Activated naive CD4-positive, alpha-beta T cell treated with anti-CD3 and anti-CD28 coated beads, Interleukin-2, amount 50 U/mL, for 24 hours (primary cell): ENCODE measurements at regions not wholly inside any gene's neighbourhood (a gene's known extent, or its start where the extent isn't known, plus 50 kb on each side); places are given as distances from the start of the nearest gene placed in this dataset.
"Not testable (repeated sequence)": the region's sequence is repeated elsewhere in the genome, so short reads cannot be mapped to it uniquely, and the experiment has no call there.

Experiments used
- H3K27ac Mint-ChIP-seq: one replicate; pipeline ENCODE4 v1.8.0; 2021; ENCODE audit warnings: mild to moderate bottlenecking, mixed read lengths
- H3K27me3 Mint-ChIP-seq: one replicate; pipeline ENCODE4 v1.8.0; 2021; ENCODE audit warnings: mixed read lengths
- H3K36me3 Mint-ChIP-seq: one replicate; pipeline ENCODE4 v1.8.0; 2021; ENCODE audit warnings: mixed read lengths
- H3K4me1 Mint-ChIP-seq: one replicate; pipeline ENCODE4 v1.8.0; 2021; ENCODE audit warnings: mixed read lengths
- H3K4me3 Mint-ChIP-seq: one replicate; pipeline ENCODE4 v1.8.0; 2021; ENCODE audit warnings: mild to moderate bottlenecking, mixed read lengths
- H3K9me3 Mint-ChIP-seq: one replicate; pipeline ENCODE4 v1.8.0; 2021; ENCODE audit warnings: mixed read lengths

GRCh38 chr6:85325811-85326210 is 124.1 kb upstream of the NT5E start:
- H3K9me3 Mint-ChIP-seq, H3K4me1 Mint-ChIP-seq, H3K4me3 Mint-ChIP-seq, H3K27ac Mint-ChIP-seq, H3K27me3 Mint-ChIP-seq, H3K36me3 Mint-ChIP-seq: not testable (repeated sequence)

GRCh38 chr6:85323435-85324040 is 126.3 kb upstream of the NT5E start:
- H3K36me3 Mint-ChIP-seq = no peaks in the 10 kb centered on the region
- H3K4me3 Mint-ChIP-seq = no peak overlapping the region
- no peaks in the 10 kb centered on the region for H3K9me3 Mint-ChIP-seq
- H3K4me1 Mint-ChIP-seq = no peaks in the 10 kb centered on the region
- no peaks in the 10 kb centered on the region for H3K27me3 Mint-ChIP-seq
- no peak overlapping the region for H3K27ac Mint-ChIP-seq

- Mint-ChIP-seq H3K4me3 (no peak overlapping the region), H3K27me3 (no peaks in the 10 kb centered on the region), H3K4me1 (no peaks in the 10 kb centered on the region)
These were observed 127.3 kb upstream of the NT5E start for GRCh38 chr6:85322446-85323105.

GRCh38 chr6:85321906-85322305 is 128.0 kb upstream of the NT5E start:
- Mint-ChIP-seq H3K9me3 (no peaks in the 10 kb centered on the region), H3K4me1 (no peaks in the 10 kb centered on the region), H3K4me3 (no peak overlapping the region), H3K27me3 (no peaks in the 10 kb centered on the region), H3K27ac (no peak overlapping the region), H3K36me3 (no peaks in the 10 kb centered on the region)

More at GRCh38 chr6:85322446-85323105, 127.3 kb upstream of the NT5E start:
- H3K27ac Mint-ChIP-seq = no peak overlapping the region
- no peaks in the 10 kb centered on the region for H3K36me3 Mint-ChIP-seq
- no peaks in the 10 kb centered on the region for H3K9me3 Mint-ChIP-seq

GRCh38 chr6:85314586-85314985 is 135.3 kb upstream of the NT5E start:
- Mint-ChIP-seq H3K4me1 (no peaks in the 10 kb centered on the region), H3K27ac (no peak overlapping the region), H3K27me3 (peaks cover 2% of the 10 kb centered on the region)

GRCh38 chr6:85300581-85300980 is 149.3 kb upstream of the NT5E start:
- no peaks in the 10 kb centered on the region for H3K9me3 Mint-ChIP-seq
- H3K4me3 Mint-ChIP-seq = no peak overlapping the region

More at GRCh38 chr6:85314586-85314985, 135.3 kb upstream of the NT5E start:
- no peaks in the 10 kb centered on the region for H3K9me3 Mint-ChIP-seq
- H3K36me3 Mint-ChIP-seq = no peaks in the 10 kb centered on the region
- no peak overlapping the region for H3K4me3 Mint-ChIP-seq

GRCh38 chr6:85298553-85298952 is 151.3 kb upstream of the NT5E start:
- Mint-ChIP-seq H3K36me3 (no peaks in the 10 kb centered on the region), H3K27ac (no peak overlapping the region), H3K9me3 (no peaks in the 10 kb centered on the region), H3K4me1 (no peaks in the 10 kb centered on the region), H3K4me3 (no peak overlapping the region), H3K27me3 (no peaks in the 10 kb centered on the region)

More at GRCh38 chr6:85300581-85300980, 149.3 kb upstream of the NT5E start:
- Mint-ChIP-seq H3K27me3 (no peaks in the 10 kb centered on the region), H3K4me1 (no peaks in the 10 kb centered on the region), H3K27ac (no peak overlapping the region), H3K36me3 (no peaks in the 10 kb centered on the region)

GRCh38 chr6:85291326-85291725 is 158.6 kb upstream of the NT5E start:
- no peaks in the 10 kb centered on the region for H3K36me3 Mint-ChIP-seq

GRCh38 chr6:85287654-85288053 is 162.2 kb upstream of the NT5E start:
- Mint-ChIP-seq H3K4me3 (no peak overlapping the region), H3K4me1 (no peaks in the 10 kb centered on the region), H3K27me3 (peaks cover 1% of the 10 kb centered on the region), H3K36me3 (no peaks in the 10 kb centered on the region), H3K9me3 (no peaks in the 10 kb centered on the region), H3K27ac (no peak overlapping the region)

More at GRCh38 chr6:85291326-85291725, 158.6 kb upstream of the NT5E start:
- no peaks in the 10 kb centered on the region for H3K4me1 Mint-ChIP-seq
- H3K4me3 Mint-ChIP-seq = no peak overlapping the region
- no peak overlapping the region for H3K27ac Mint-ChIP-seq
- H3K27me3 Mint-ChIP-seq = peaks cover 1% of the 10 kb centered on the region
- H3K9me3 Mint-ChIP-seq = no peaks in the 10 kb centered on the region

- Mint-ChIP-seq H3K27me3 (peaks cover 1% of the 10 kb centered on the region), H3K9me3 (no peaks in the 10 kb centered on the region), H3K4me3 (no peak overlapping the region), H3K36me3 (no peaks in the 10 kb centered on the region), H3K27ac (no peak overlapping the region), H3K4me1 (no peaks in the 10 kb centered on the region)
These were observed 162.7 kb upstream of the NT5E start for GRCh38 chr6:85287158-85287557.

- not testable (repeated sequence) for H3K36me3 Mint-ChIP-seq, H3K27ac Mint-ChIP-seq, H3K9me3 Mint-ChIP-seq, H3K27me3 Mint-ChIP-seq, H3K4me1 Mint-ChIP-seq, H3K4me3 Mint-ChIP-seq
These were observed 163.4 kb upstream of the NT5E start for GRCh38 chr6:85286507-85286906.

GRCh38 chr6:85285934-85286333 is 163.9 kb upstream of the NT5E start:
- Mint-ChIP-seq H3K36me3 (no peaks in the 10 kb centered on the region), H3K4me1 (no peaks in the 10 kb centered on the region), H3K27ac (no peak overlapping the region), H3K9me3 (no peaks in the 10 kb centered on the region), H3K27me3 (peaks cover 1% of the 10 kb centered on the region), H3K4me3 (no peak overlapping the region)

GRCh38 chr6:85285114-85285513 is 164.8 kb upstream of the NT5E start:
- H3K4me3 Mint-ChIP-seq = no peak overlapping the region
- no peaks in the 10 kb centered on the region for H3K4me1 Mint-ChIP-seq
- no peak overlapping the region for H3K27ac Mint-ChIP-seq
- no peaks in the 10 kb centered on the region for H3K9me3 Mint-ChIP-seq
- H3K27me3 Mint-ChIP-seq = no peaks in the 10 kb centered on the region
- no peaks in the 10 kb centered on the region for H3K36me3 Mint-ChIP-seq

- Mint-ChIP-seq H3K27me3 (no peaks in the 10 kb centered on the region), H3K9me3 (no peaks in the 10 kb centered on the region), H3K36me3 (no peaks in the 10 kb centered on the region), H3K4me3 (no peak overlapping the region), H3K27ac (no peak overlapping the region), H3K4me1 (no peaks in the 10 kb centered on the region)
These were observed 166.4 kb upstream of the NT5E start for GRCh38 chr6:85283436-85283835.

GRCh38 chr6:85278466-85279035 is 171.3 kb upstream of the NT5E start:
- Mint-ChIP-seq H3K27me3 (no peaks in the 10 kb centered on the region), H3K4me3 (no peak overlapping the region), H3K4me1 (no peaks in the 10 kb centered on the region), H3K36me3 (no peaks in the 10 kb centered on the region), H3K9me3 (peaks cover 9% of the 10 kb centered on the region), H3K27ac (no peak overlapping the region)

GRCh38 chr6:85276026-85276425 is 173.9 kb upstream of the NT5E start:
- H3K27ac Mint-ChIP-seq, H3K4me3 Mint-ChIP-seq, H3K4me1 Mint-ChIP-seq, H3K27me3 Mint-ChIP-seq, H3K9me3 Mint-ChIP-seq, H3K36me3 Mint-ChIP-seq: not testable (repeated sequence)
